Medulla oblongata (tissue), 1 donor: ENCODE measurements at regions not wholly inside any gene's neighbourhood (a gene's known extent, or its start where the extent isn't known, plus 50 kb on each side); places are given as distances from the start of the nearest gene placed in this dataset.
"Not testable (repeated sequence)": the region's sequence is repeated elsewhere in the genome, so short reads cannot be mapped to it uniquely, and the experiment has no call there.

ENCODE experiments used
- DNase-seq: peaks from one replicate; pipeline ENCODE4 v3.0.0-alpha.2; 2015; ENCODE audit errors: extremely low spot score

GRCh38 chr4:112946127-112946526 is 103.3 kb upstream of the ANK2 start:
- no peak for DNase-seq

- no peak for DNase-seq
Measured at GRCh38 chr4:112947616-112948015, 101.8 kb upstream of the ANK2 start.

GRCh38 chr4:112951362-112952312 is 97.8 kb upstream of the ANK2 start:
- no peak for DNase-seq

GRCh38 chr4:112952313-112952700 is 97.1 kb upstream of the ANK2 start:
- peak; percentile 71 for DNase-seq

- no peak for DNase-seq
Measured at GRCh38 chr4:112953262-112953661, 96.2 kb upstream of the ANK2 start.

- no peak for DNase-seq
Measured at GRCh38 chr4:112954286-112954685, 95.2 kb upstream of the ANK2 start.

- DNase-seq: peak; percentile 69
Measured at GRCh38 chr4:112956484-112956896, 93.0 kb upstream of the ANK2 start.

- not testable (repeated sequence) for DNase-seq
Measured at GRCh38 chr4:112957764-112958163, 91.7 kb upstream of the ANK2 start.

- DNase-seq: no peak
Measured at GRCh38 chr4:112966701-112967488, 82.6 kb upstream of the ANK2 start.

GRCh38 chr4:112968451-112969159 is 80.8 kb upstream of the ANK2 start:
- no peak for DNase-seq

- DNase-seq: no peak
Measured at GRCh38 chr4:112970903-112971302, 78.5 kb upstream of the ANK2 start.

GRCh38 chr4:112973750-112974251 is 75.7 kb upstream of the ANK2 start:
- DNase-seq: no peak

GRCh38 chr4:112975567-112976355 is 73.7 kb upstream of the ANK2 start:
- DNase-seq: no peak

GRCh38 chr4:112978691-112979472 is 70.6 kb upstream of the ANK2 start:
- DNase-seq: no peak

- no peak for DNase-seq
Measured at GRCh38 chr4:112979881-112980421, 69.5 kb upstream of the ANK2 start.

GRCh38 chr4:112982680-112983079 is 66.8 kb upstream of the ANK2 start:
- no peak for DNase-seq

- no peak for DNase-seq
Measured at GRCh38 chr4:112994732-112995464, 54.6 kb upstream of the ANK2 start.
